Endothelial cell of umbilical vein (primary cell): ENCODE measurements at regions not wholly inside any gene's neighbourhood (a gene's known extent, or its start where the extent isn't known, plus 50 kb on each side); places are given as distances from the start of the nearest gene placed in this dataset.

ENCODE experiments used
- EZH2 ChIP-seq: IDR thresholded peaks from 2 replicates; pipeline ENCODE4 v1.6.1; 2012; ENCODE audit warnings: borderline replicate concordance, low read depth, mild to moderate bottlenecking, moderate library complexity, low read length, inconsistent platforms; ENCODE audit not compliant: severe bottlenecking
- TF ChIP-seq, protein P1 (sequence below), 2 donors: IDR thresholded peaks; 1 replicate in 1 of 2; 2 replicates in 1 of 2; pipeline ENCODE4 v1.5.1; 2011; ENCODE audit warnings: low read length in 2 of 2, mild to moderate bottlenecking in 2 of 2, moderate library complexity in 2 of 2, control low read depth in 1 of 2, inconsistent platforms in 1 of 2, low read depth in 1 of 2; ENCODE audit not compliant: insufficient read depth in 1 of 2; ENCODE audit errors: extremely low read depth in 1 of 2

GRCh38 chr5:93653716-93654115 lies 70.7 kb downstream of the NR2F1 start:
- TF ChIP-seq, protein P1, sequence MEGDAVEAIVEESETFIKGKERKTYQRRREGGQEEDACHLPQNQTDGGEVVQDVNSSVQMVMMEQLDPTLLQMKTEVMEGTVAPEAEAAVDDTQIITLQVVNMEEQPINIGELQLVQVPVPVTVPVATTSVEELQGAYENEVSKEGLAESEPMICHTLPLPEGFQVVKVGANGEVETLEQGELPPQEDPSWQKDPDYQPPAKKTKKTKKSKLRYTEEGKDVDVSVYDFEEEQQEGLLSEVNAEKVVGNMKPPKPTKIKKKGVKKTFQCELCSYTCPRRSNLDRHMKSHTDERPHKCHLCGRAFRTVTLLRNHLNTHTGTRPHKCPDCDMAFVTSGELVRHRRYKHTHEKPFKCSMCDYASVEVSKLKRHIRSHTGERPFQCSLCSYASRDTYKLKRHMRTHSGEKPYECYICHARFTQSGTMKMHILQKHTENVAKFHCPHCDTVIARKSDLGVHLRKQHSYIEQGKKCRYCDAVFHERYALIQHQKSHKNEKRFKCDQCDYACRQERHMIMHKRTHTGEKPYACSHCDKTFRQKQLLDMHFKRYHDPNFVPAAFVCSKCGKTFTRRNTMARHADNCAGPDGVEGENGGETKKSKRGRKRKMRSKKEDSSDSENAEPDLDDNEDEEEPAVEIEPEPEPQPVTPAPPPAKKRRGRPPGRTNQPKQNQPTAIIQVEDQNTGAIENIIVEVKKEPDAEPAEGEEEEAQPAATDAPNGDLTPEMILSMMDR (IDR thresholded peaks at IDR 0.05; ENCODE audit: extremely low read depth in 1 of 2, insufficient read depth in 1 of 2, low read depth in 1 of 2, low read length in 2 of 2): no peak
- no peak for TF ChIP-seq EZH2
